A204.1 (cell line): ENCODE measurements at regions not wholly inside any gene's neighbourhood (a gene's known extent, or its start where the extent isn't known, plus 50 kb on each side); places are given as distances from the start of the nearest gene placed in this dataset.

Experiments
- FAIRE-seq: peaks from 2 replicates; lab custom pipeline; 2012; peaks lifted over from hg19 to GRCh38; lab: Jason Lieb, UNC

DNA sequence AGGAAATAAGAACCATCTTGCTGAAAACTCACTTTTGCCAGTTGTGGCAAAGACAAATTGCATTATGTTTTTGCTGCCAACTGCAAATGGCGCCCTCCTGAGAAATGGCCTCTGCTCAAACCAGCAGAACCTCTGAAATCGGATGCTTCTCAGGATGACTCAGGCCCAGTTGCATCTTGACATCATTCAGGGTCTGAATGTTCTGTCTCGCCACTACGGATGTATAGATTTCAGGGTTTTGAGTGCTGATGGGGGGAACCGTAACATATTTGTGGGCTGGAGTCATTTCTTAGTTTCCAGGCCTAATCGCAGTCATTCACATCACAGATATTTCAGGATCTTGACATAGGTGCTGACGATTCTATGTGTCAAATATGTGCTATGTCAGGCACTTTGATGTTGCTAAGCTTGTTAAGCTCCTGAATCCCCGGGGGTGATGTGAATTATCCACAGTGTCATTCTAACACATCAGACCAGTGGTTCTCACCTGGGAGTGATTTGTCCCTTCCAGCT lies 207.1 kb downstream of the NFATC2 start:
- no peak for FAIRE-seq

DNA sequence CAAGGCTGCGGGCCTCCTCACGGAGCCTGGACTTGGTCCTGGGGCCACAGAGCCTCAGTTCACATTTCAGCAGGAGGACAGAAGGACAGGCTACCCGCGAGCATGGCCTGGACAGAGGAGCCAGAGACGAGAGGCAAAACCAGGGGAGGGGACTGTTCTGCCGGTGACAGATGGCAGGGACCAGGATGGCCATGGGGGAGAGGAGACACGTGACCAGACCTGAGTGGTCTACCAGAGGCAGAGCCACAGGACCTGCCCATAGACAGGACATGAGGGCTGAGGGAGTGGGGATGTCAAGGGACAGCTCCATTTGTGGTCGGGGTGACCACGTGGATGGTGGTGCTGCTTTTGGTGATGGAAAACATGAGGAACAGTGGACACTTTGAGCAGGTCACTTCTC lies 207.9 kb downstream of the NFATC2 start:
- no peak for FAIRE-seq

GRCh38 chr20:51333971-51334370 lies 208.5 kb downstream of the NFATC2 start:
- FAIRE-seq = no peak

DNA sequence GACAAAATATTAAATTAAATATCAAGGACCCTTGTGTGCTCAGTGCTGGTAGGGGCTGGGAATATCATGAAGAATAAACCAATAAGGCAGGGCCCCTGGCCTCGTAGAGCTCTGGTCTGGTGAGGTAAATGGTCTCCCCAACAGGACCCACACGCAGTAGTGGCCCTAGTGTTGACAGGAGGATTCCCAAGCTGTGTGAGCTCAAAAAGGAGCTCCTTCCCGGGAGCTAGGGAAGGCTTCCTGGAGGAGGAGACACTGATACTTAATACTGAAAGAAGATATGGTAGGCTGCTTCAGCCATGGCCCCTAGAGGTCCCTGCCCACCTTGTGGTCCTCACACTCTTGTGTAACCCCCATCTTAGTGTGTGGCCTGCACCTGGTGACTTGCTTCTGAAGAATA lies 209.1 kb downstream of the NFATC2 start:
- no peak for FAIRE-seq

- FAIRE-seq = no peak
These were observed 211.0 kb downstream of the NFATC2 start for GRCh38 chr20:51331481-51331880.

- no peak for FAIRE-seq
These were observed 212.7 kb downstream of the NFATC2 start for GRCh38 chr20:51329845-51330244.

GRCh38 chr20:51327251-51327841 lies 215.2 kb downstream of the NFATC2 start:
- no peak for FAIRE-seq

- no peak for FAIRE-seq
These were observed 216.2 kb downstream of the NFATC2 start for GRCh38 chr20:51326201-51326819.

GRCh38 chr20:51322164-51322707 lies 220.3 kb downstream of the NFATC2 start:
- no peak for FAIRE-seq

DNA sequence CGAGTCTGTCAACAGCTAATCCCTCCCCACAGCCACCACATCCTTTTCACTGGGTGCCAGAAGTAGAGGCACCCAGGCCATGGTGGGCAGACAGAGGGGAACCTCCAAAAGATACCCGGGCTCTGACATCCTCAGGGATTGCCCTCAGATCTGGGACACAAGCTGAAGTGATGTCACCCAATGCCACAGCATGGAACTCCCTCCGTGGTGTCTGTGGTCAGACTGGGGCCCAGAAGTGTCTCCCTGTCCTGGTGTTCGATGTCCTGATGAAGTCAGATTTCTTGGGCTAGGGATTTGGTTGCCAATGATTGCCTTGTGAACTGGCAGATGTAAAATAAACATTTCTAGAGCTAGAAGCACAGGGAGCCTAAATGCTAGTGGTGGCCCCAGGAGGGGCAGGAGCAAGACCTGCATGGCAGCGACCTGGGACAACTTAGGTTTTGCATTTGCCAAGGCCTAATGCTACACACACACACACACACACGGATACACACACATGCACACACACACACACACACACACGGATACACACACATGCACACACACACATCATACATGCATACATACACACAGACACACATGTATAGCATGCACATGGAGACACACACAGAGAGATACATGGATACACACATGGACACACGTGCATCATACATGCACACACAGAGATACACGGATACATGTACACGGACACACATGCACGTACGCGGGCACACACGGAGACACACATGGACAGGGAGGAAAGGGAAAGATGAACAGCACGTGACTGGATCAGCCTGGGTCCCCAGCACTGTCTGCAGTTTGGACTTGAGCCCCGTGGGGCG lies 221.0 kb downstream of the NFATC2 start:
- no peak for FAIRE-seq

DNA sequence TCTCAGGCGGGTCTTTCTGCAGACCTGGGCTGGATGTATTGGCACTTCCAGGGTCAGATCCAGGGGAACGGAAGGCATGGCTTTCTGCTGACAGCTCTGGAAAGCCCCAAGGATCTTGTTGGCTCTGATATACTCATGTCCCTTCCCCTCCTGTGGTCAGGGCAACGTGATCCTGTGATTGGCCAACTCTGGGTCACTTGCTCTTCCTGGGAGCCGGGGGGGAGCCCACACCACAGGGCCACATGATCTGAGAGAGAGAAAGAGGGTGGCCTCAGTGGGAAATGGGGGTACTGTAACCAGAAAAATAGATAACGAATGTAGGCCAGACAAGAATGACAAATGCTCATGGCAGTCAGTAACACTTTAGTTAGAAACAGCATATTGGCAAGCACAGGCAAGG lies 223.0 kb downstream of the NFATC2 start:
- no peak for FAIRE-seq

- FAIRE-seq = no peak
These were observed 224.2 kb downstream of the NFATC2 start for GRCh38 chr20:51318058-51318949.

GRCh38 chr20:51315390-51315789 lies 227.1 kb downstream of the NFATC2 start:
- no peak for FAIRE-seq

- FAIRE-seq = no peak
These were observed 229.1 kb downstream of the NFATC2 start for GRCh38 chr20:51313358-51313827.

- FAIRE-seq = no peak
These were observed 230.1 kb downstream of the NFATC2 start for GRCh38 chr20:51312480-51312783.

GRCh38 chr20:51311636-51312479 lies 230.7 kb downstream of the NFATC2 start:
- no peak for FAIRE-seq

DNA sequence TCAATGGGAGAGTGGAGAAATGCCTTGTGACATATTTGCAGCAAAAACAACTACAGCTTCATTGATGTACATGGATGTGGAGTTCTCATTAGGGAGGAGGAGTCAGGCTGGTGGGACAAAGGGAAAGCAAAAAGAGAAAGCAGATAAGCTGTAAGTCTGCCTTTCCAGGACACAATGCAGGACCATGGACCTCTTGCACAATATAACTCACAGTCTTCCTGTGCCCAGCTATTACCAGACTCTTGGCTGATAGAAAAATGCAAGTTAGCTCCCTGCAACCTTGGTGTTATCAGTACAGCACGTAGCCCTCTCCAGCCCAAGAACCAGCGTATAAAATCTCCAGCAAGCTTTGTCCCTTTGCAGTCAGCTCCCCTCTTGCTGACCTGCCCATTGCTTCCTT lies 232.3 kb downstream of the NFATC2 start:
- FAIRE-seq = no peak

- no peak for FAIRE-seq
These were observed 233.4 kb downstream of the NFATC2 start for GRCh38 chr20:51309128-51309527.

- FAIRE-seq = no peak
These were observed 235.8 kb downstream of the NFATC2 start for GRCh38 chr20:51306521-51307358.

DNA sequence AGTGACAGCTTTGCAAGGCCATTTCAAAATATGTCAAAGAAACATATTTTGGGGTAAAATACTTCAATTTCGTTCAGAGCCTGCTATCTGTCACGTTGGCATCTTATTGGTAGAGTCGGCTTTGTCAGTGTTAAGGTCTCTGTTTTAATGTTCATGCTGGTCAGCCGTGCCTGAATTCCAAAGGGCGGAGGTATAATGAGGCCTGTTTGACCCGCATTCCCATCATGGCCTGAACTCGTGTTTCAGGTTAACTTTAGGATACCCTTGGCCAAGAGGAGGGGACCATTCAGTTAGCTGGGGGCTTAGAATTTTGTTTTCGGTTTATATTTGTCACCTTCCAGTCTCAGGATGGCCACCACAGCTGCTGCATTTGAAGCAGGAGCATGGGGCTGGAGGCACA lies 236.4 kb downstream of the NFATC2 start:
- FAIRE-seq = no peak
